GM12891 (cell line): ENCODE measurements at regions not wholly inside any gene's neighbourhood (a gene's known extent, or its start where the extent isn't known, plus 50 kb on each side); places are given as distances from the start of the nearest gene placed in this dataset.

Source experiments
- DNase-seq: peaks from one replicate; pipeline ENCODE4 v3.0.0; 2011; ENCODE audit warnings: low spot score; ENCODE audit not compliant: insufficient read length
- FAIRE-seq: peaks from 2 replicates; lab custom pipeline; 2011; peaks lifted over from hg19 to GRCh38; lab: Jason Lieb, UNC
- PAX5 ChIP-seq: IDR thresholded peaks from 2 replicates; pipeline ENCODE4 v1.6.1; 2011; ENCODE audit warnings: low read length, moderate library complexity, mild to moderate bottlenecking; ENCODE audit not compliant: insufficient read depth, severe bottlenecking
- POLR2A ChIP-seq: IDR thresholded peaks from 2 replicates; pipeline ENCODE4 v1.6.1; 2011; ENCODE audit warnings: low read depth, low read length, control low read depth
- POLR2AphosphoS5 ChIP-seq: IDR thresholded peaks from 2 replicates; pipeline ENCODE4 v1.6.1; 2011; ENCODE audit warnings: low read depth, low read length, control low read depth
- POU2F2 ChIP-seq: IDR thresholded peaks from 2 replicates; pipeline ENCODE4 v1.6.1; 2011; ENCODE audit warnings: low read depth, mild to moderate bottlenecking, control low read depth, low read length, moderate library complexity
- SPI1 ChIP-seq: IDR thresholded peaks from 2 replicates; pipeline ENCODE4 v1.6.1; 2011; ENCODE audit warnings: low read depth, low read length, control low read depth
- TAF1 ChIP-seq: IDR thresholded peaks from 2 replicates; pipeline ENCODE4 v1.6.1; 2011; ENCODE audit warnings: low read depth, low read length, control low read depth

DNA sequence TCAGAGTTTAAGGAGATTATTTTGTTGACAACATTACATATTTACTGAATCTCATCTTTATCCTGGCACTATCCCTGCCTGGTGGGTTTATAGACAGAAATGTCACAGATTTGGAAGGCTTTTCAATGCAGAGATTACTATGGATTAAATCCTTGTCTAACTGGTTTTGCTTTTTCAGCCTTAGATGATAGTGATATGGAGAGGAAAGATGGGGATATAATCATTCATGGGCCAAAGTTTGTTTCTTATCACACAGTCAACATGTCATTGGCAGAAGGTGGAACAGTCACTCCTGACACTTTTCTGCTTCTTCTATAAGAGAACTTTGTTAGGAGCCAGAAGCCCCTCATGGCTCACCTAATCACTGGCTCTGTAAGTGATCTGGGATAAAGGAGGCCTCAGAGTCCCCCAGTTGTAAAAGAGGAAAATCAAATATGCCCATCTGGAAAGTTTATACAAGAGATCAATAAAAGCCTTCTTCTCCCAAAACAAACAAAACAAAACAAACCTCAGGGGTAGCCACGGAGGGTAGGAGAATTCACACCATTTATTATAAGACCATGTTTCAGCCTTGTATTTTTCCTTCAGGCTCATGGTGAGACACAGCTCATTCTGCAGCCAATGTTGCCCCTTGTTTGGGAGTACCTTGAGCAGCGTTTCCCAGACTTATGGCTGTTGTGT is 101.2 kb downstream of the PCSK1 start:
- DNase-seq (no peak), FAIRE-seq (no peak)
- TF ChIP-seq POLR2AphosphoS5 (no peak), SPI1 (no peak), PAX5 (no peak), POU2F2 (no peak), TAF1 (no peak)

DNA sequence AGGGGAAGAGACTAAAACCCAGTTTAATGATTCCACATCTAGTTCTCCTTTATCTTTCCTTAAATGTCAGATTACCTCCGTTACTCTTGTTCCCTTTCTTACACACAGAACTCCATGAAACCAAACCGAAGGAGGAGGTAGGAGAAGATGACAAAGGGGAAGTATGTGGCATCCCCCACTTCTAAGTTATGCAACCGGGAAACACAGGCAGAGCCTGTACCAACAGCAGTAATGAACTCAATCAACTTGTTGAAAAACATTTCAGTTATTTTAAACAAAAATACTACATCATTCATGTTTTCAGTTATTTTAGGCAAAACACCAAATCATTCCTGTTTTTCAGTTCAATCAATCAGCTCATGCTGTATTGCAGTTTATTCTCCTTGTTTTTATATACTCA is 101.8 kb downstream of the PCSK1 start:
- DNase-seq (no peak), FAIRE-seq (no peak)
- TF ChIP-seq POLR2A (no peak), SPI1 (no peak), PAX5 (no peak), POLR2AphosphoS5 (no peak), POU2F2 (no peak), TAF1 (no peak)

GRCh38 chr5:96330530-96331140 is 102.4 kb downstream of the PCSK1 start:
- DNase-seq (no peak), FAIRE-seq (no peak)
- no peak for TF ChIP-seq TAF1
- no peak for TF ChIP-seq PAX5
- no peak for TF ChIP-seq POLR2AphosphoS5
- TF ChIP-seq POU2F2, result no peak
- TF ChIP-seq POLR2A, result no peak
- TF ChIP-seq SPI1, result no peak

DNA sequence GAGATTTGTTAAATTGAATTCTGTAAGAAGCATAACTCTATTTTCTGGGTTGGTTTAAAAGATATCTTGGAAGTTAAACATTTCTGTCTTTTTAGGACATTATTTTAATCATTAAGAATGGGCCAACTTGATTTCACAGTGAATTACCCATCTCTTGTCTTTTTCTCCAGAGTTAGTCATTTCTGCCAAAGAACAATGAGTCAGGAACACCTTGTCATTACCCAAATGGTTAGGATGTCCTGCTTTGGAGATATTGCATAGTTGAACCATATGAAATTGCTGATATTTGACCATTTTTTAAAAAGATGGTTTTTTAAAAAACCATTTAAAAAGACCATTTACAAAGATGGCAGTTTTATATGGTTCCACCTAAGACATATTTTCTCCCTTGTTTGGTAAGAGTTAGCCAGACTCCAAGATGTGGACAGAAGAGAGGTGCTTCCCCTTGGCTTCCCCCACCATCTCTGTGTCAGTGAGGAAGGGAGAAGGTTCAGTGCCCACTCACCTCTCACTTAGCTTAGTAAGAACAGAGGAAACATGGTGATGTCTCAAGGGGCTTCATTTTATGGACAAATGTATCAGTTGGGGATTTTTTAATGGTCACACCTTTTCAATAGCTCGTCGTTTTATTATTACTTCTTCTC is 103.0 kb downstream of the PCSK1 start:
- TF ChIP-seq POU2F2, result no peak
- TF ChIP-seq TAF1, result no peak
- no peak for DNase-seq
- no peak for FAIRE-seq

GRCh38 chr5:96329289-96329688 is 103.8 kb downstream of the PCSK1 start:
- DNase-seq, result no peak
- TF ChIP-seq TAF1 (no peak), PAX5 (no peak), POU2F2 (no peak), POLR2A (no peak), SPI1 (no peak), POLR2AphosphoS5 (no peak)
- no peak for FAIRE-seq

DNA sequence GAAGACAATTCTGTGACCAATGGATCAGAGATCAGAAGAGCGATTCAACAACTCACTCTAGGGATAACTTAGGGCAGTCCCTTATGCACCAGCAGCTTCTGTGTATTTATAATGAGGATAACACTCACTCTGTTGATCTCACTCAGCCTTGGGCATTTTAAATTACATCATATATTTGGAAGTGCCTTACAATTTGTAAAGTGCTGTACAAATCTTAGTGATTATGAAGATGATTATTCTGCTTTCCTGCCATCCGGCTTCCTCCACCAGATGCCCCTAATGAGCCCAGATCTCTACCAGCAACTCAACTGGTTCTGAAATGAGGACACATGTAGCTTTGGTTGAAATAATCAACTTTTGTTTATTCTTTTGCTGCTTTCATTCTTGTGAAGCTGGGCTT is 105.3 kb downstream of the PCSK1 start:
- TF ChIP-seq POU2F2 (no peak), POLR2A (no peak), PAX5 (no peak), POLR2AphosphoS5 (no peak), SPI1 (no peak), TAF1 (no peak)
- FAIRE-seq (no peak), DNase-seq (no peak)

GRCh38 chr5:96326902-96327301 is 106.1 kb downstream of the PCSK1 start:
- peak; percentile 66 for FAIRE-seq
- DNase-seq, result no peak
- TF ChIP-seq POLR2AphosphoS5 (no peak), PAX5 (no peak), TAF1 (no peak), SPI1 (peak; percentile 90), POLR2A (no peak)

DNA sequence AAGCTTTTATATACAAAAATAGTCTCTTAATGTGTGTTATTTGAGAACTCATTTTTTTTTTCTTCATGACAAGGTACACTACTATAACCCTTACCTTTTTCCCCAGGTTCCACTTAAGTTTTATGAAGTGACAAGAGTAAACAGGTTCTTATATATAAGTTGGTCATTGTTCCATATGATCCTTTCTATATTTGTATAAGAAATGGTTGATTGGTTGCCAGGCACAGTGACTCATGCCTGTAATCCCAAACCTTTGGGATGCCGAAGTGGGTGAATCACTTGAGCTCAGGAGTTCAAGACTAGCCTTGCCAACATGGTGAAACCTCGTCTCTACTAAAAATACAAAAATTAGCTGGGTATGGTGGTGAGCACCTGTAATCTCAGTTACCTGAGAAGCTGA is 108.3 kb downstream of the PCSK1 start:
- DNase-seq (no peak), FAIRE-seq (no peak)
- TF ChIP-seq TAF1 (no peak), POLR2A (no peak), SPI1 (no peak), POU2F2 (no peak), POLR2AphosphoS5 (no peak)

GRCh38 chr5:96322865-96323264 is 110.2 kb downstream of the PCSK1 start:
- no peak for TF ChIP-seq POLR2A
- no peak for TF ChIP-seq POLR2AphosphoS5
- TF ChIP-seq PAX5, result no peak
- no peak for TF ChIP-seq TAF1
- TF ChIP-seq SPI1, result no peak
- TF ChIP-seq POU2F2, result no peak
- FAIRE-seq (no peak), DNase-seq (no peak)
